Neutrophil (primary cell): ENCODE measurements at regions not wholly inside any gene's neighbourhood (a gene's known extent, or its start where the extent isn't known, plus 50 kb on each side); places are given as distances from the start of the nearest gene placed in this dataset.

ENCODE experiments used
- H3K27ac ChIP-seq: fragments of 200-600 bp; sonication (generic); 2 replicates; pipeline ENCODE4 v1.5.1; 2016; ENCODE audit warnings: mild to moderate bottlenecking, moderate library complexity
- H3K27me3 ChIP-seq: fragments of 200-600 bp; sonication (generic); 2 replicates; pipeline ENCODE4 v1.6.0; 2016; ENCODE audit warnings: mild to moderate bottlenecking
- H3K36me3 ChIP-seq: fragments of 200-600 bp; sonication (generic); 2 replicates; pipeline ENCODE4 v1.5.1; 2017
- H3K4me1 ChIP-seq, 2 experiments: fragments of 200-600 bp in 1 of 2; sonication (generic) in 1 of 2; 1 replicate in 1 of 2; 2 replicates in 1 of 2; pipeline versions ENCODE4 v1.5.1 to v1.6.1; 2013 to 2016; ENCODE audit warnings: low read depth in 1 of 2, low read length in 1 of 2, mild to moderate bottlenecking in 1 of 2, moderate library complexity in 1 of 2; ENCODE audit not compliant: control insufficient read depth in 1 of 2, insufficient read depth in 1 of 2
- H3K4me3 ChIP-seq, 2 experiments: fragments of 200-600 bp in 1 of 2; sonication (generic) in 1 of 2; 1 replicate in 1 of 2; 2 replicates in 1 of 2; pipeline ENCODE4 v1.5.1; 2013 to 2016; ENCODE audit warnings: low read depth in 1 of 2, low read length in 1 of 2, mild to moderate bottlenecking in 1 of 2, moderate library complexity in 1 of 2
- H3K9me3 ChIP-seq: fragments of 200-600 bp; sonication (generic); 2 replicates; pipeline ENCODE4 v1.5.1; 2016
- TF ChIP-seq, protein P1 (sequence below): fragments of 200-600 bp; sonication (generic); IDR thresholded peaks from 2 replicates; pipeline ENCODE4 v1.5.1; 2016; ENCODE audit warnings: antibody characterized with exemption

DNA sequence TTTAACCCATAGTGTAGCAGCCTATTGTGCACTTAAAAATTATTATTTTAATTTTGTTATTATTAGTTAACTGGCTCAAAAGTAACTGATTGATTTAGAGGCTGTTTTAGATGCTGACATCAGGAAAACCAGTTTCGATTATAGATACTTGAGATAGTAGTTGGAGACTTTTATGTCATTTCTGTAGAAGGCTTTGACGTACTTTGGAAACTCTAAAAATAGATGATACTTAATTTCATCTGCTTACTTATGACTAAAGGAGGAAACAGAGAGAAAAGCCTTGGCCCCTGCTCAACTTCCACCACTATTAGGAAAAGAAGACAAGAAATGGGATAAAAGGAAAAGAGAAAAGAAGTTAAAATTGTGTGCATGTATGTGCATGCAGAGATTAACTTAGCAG is 219.3 kb upstream of the HMGA2 start:
- no peaks in the 10 kb centered on the region for H3K36me3 ChIP-seq
- H3K27ac ChIP-seq, result no peak overlapping the region
- H3K4me3 ChIP-seq, result no peak overlapping the region
- H3K27me3 ChIP-seq, result peaks cover 28% of the 10 kb centered on the region
- TF ChIP-seq, protein P1, sequence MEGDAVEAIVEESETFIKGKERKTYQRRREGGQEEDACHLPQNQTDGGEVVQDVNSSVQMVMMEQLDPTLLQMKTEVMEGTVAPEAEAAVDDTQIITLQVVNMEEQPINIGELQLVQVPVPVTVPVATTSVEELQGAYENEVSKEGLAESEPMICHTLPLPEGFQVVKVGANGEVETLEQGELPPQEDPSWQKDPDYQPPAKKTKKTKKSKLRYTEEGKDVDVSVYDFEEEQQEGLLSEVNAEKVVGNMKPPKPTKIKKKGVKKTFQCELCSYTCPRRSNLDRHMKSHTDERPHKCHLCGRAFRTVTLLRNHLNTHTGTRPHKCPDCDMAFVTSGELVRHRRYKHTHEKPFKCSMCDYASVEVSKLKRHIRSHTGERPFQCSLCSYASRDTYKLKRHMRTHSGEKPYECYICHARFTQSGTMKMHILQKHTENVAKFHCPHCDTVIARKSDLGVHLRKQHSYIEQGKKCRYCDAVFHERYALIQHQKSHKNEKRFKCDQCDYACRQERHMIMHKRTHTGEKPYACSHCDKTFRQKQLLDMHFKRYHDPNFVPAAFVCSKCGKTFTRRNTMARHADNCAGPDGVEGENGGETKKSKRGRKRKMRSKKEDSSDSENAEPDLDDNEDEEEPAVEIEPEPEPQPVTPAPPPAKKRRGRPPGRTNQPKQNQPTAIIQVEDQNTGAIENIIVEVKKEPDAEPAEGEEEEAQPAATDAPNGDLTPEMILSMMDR, result no peak
- H3K9me3 ChIP-seq, result no peaks in the 10 kb centered on the region
- H3K4me1 ChIP-seq, result no peaks in the 10 kb centered on the region

DNA sequence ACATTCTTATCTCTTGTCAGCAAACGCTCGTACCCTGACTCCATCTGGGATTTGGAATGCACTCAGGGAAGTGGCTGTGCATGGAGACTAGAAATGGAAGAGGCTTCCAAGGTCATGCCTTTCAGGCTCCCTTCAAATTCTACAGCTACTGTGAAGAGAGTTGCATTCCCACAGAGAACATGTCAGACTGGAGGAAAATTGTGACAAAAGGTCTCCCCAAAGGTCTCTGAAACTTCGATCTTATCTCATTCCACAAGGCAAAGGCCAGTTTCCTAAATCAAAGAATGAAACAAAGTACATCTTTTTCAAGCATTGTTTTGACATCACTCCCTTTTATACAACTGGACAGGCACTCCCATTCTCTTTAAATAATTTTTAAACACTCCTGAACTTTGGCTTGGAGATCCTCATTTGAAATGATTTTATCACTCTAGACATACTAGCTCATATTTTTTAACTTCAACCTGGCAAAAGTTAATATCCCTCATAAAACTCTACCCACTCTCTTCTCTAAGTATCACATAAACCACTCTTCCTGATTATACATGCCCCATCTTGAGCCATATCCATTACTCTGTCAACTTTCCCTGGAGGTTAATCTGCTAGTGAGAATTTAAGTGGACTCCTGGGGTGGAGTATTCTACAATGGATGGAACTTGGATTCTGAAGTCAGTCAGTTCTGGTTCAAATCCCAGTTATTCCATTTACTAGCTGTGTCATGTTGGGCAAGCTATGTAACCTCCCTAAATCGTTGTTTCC is 218.1 kb upstream of the HMGA2 start:
- Histone ChIP-seq H3K9me3 (no peaks in the 10 kb centered on the region), H3K27ac (no peak overlapping the region), H3K36me3 (no peaks in the 10 kb centered on the region), H3K4me3 (no peak overlapping the region), H3K27me3 (peaks cover 16% of the 10 kb centered on the region), H3K4me1 (no peaks in the 10 kb centered on the region)
- TF ChIP-seq, protein P1, result no peak

DNA sequence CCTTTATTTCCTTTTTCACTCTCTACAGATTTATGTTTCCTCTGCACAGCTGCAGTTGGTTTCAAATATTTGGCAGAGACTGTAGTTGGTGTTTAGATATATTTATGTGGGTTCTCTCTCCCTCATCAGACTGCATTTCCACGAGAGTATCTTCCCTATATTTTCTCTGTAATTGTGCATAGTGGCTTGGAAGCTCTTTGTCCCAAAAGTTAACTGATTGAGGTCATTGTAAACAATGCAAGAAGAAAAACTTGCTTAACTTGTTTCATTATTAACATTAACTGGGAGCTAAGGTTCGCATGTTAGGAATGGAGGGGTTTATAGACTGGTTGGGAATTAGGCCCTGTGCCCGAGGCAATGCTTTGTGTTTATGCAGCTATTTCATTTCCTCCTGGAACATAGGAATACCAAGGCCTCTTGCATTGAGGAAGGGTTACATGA is 216.9 kb upstream of the HMGA2 start:
- Histone ChIP-seq H3K4me3 (no peak overlapping the region), H3K4me1 (no peaks in the 10 kb centered on the region), H3K9me3 (no peaks in the 10 kb centered on the region), H3K36me3 (no peaks in the 10 kb centered on the region), H3K27ac (no peak overlapping the region), H3K27me3 (peaks cover 5% of the 10 kb centered on the region)
- TF ChIP-seq, protein P1, result no peak

DNA sequence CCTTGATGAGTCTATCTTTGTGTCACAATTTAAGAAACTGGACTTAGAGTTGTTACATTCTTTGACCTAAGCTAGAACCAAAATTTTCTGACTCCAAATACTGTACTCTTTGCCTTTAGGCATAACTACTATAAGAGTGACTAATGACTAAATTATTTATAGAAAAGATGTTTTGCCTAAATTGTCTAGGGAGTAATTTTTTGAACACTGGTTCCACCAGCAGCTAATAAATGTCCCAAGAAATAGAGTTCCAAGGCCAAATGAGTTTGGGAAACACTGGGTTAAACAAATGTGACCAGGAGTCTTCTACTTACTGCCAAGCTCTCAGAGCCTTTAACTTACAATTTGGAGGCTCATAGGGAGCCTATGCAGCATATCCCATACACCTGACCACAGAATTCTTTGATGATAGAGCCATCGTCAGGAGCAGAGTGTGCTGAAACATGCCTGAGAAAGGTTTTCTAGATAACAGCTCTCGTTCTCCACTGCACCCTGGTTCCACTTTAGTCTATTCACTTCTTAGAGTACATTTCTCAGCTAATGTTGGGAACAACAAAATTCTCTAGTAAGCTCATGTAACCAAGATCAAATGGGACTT is 215.9 kb upstream of the HMGA2 start:
- peaks cover under 1% of the 10 kb centered on the region in 2 experiments for H3K4me1 ChIP-seq
- no peaks in the 10 kb centered on the region for H3K27me3 ChIP-seq
- TF ChIP-seq, protein P1, result no peak
- no peak overlapping the region for H3K27ac ChIP-seq
- H3K36me3 ChIP-seq, result no peaks in the 10 kb centered on the region
- H3K9me3 ChIP-seq, result no peaks in the 10 kb centered on the region
- H3K4me3 ChIP-seq, result no peak overlapping the region

DNA sequence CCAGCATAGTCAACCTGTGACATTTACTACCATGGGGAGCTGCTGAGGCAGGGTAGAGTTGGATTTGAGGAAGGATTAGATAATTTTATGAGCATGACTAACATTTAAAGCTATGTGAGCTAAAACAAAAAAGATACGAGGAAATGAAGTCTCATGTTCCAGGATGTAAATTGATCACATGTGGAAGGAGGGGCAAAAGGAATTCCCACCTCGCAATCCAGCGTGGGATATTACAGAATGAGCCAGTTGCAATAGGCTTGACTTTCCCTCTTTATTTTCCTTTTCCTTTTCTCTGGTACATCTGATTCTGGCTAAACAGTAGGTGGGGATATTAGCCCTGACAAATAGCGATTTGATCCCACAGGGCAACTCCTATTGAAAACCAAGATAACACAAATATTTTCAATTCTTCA is 214.9 kb upstream of the HMGA2 start:
- Histone ChIP-seq H3K27me3 (no peaks in the 10 kb centered on the region), H3K9me3 (no peaks in the 10 kb centered on the region), H3K4me3 (no peak overlapping the region), H3K36me3 (no peaks in the 10 kb centered on the region), H3K27ac (no peak overlapping the region), H3K4me1 (peaks cover 9 to 10% of the 10 kb centered on the region in 2 experiments)
- TF ChIP-seq, protein P1, result no peak
